ENCODE measurements at regions not wholly inside any gene's neighbourhood (a gene's known extent, or its start where the extent isn't known, plus 50 kb on each side); places are given as distances from the start of the nearest gene placed in this dataset.
"Not testable (repeated sequence)": the region's sequence is repeated elsewhere in the genome, so short reads cannot be mapped to it uniquely, and the experiment has no call there.

DNA sequence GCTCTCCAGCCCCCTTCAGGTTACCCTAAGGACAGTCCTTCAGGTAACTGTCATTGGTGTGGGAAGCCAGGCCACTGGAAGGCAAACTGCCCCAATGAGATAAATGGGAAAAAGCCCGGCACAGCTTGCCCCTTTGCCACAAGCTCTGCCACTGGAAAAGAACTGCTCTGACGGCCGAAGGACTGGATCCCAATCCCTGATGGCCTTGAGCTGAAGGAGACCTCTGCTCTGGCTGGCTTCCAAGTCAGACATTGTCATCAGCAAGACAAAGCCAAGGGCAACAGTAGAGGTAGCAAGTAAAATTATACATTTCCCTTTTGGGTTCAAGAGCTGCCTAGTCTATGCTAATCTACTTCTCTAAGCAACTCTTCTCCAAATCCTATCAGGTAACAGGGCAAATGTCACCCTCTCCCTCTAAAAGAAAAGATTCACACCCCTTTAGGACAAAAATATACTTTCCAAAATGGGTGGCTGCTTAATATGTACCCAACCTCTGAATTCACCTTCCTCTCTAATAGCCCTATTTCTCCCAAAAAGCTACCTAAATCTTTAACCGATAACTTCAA lies 145.8 kb downstream of the ADSS2 start:
- 93% methylated on average over 4 of the region's 4 CpGs for WGBS
- no peak for DNase-seq (ENCODE audit: low spot score)
- intact Hi-C loops (cut with DNase I): loop anchor here (10.0 kb wide), 1 partner anchor 139 kb away; no protein-coding TSS in a partner anchor

DNA sequence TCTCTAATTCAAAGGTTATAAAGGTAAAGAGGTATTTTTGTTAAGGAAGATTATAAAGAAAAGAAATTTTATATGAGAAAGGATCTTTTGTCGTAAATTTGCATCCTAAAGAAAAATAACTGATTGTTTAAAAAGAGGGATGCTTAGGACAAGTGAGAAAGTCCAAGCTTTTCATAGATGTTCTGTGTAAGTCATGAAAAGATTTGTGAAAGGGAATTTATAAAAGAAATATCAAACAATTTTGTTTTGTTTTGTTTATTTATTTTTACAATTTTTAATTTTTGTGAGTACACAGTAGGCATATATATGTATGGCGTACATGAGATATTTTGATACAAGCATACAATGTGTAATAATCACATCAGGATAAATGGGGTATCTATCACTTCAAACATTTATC lies 145.2 kb downstream of the ADSS2 start:
- TF ChIP-seq POLR2AphosphoS5 (IDR thresholded peaks at IDR 0.05): no peak
- TF ChIP-seq POLR2A (IDR thresholded peaks at IDR 0.05): no peak
- TF ChIP-seq, protein P1, sequence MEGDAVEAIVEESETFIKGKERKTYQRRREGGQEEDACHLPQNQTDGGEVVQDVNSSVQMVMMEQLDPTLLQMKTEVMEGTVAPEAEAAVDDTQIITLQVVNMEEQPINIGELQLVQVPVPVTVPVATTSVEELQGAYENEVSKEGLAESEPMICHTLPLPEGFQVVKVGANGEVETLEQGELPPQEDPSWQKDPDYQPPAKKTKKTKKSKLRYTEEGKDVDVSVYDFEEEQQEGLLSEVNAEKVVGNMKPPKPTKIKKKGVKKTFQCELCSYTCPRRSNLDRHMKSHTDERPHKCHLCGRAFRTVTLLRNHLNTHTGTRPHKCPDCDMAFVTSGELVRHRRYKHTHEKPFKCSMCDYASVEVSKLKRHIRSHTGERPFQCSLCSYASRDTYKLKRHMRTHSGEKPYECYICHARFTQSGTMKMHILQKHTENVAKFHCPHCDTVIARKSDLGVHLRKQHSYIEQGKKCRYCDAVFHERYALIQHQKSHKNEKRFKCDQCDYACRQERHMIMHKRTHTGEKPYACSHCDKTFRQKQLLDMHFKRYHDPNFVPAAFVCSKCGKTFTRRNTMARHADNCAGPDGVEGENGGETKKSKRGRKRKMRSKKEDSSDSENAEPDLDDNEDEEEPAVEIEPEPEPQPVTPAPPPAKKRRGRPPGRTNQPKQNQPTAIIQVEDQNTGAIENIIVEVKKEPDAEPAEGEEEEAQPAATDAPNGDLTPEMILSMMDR (IDR thresholded peaks at IDR 0.05): no peak
- no peaks in the 10 kb centered on the region for H3K36me3 ChIP-seq
- H3K27me3 ChIP-seq (replicated peaks; ENCODE audit: insufficient read depth): no peaks in the 10 kb centered on the region
- DNase-seq (ENCODE audit: low spot score): no peak
- H3K4me3 ChIP-seq: no peak overlapping the region
- no peaks in the 10 kb centered on the region for H3K9me3 ChIP-seq
- 96% methylated on average over 2 of the region's 2 CpGs for WGBS
- intact Hi-C loops (cut with DNase I): loop anchor here (10.0 kb wide), 1 partner anchor 138 kb away; no protein-coding TSS in a partner anchor
- H3K4me1 ChIP-seq (replicated peaks): no peaks in the 10 kb centered on the region
- H3K27ac ChIP-seq: no peak overlapping the region

More for the DNA sequence above, 145.8 kb downstream of the ADSS2 start:
- H3K27ac ChIP-seq: no peak overlapping the region
- no peaks in the 10 kb centered on the region for H3K9me3 ChIP-seq
- H3K36me3 ChIP-seq: no peaks in the 10 kb centered on the region
- no peaks in the 10 kb centered on the region for H3K27me3 ChIP-seq (replicated peaks; ENCODE audit: insufficient read depth)
- no peaks in the 10 kb centered on the region for H3K4me1 ChIP-seq (replicated peaks)
- no peak for TF ChIP-seq POLR2A (IDR thresholded peaks at IDR 0.05)
- H3K4me3 ChIP-seq: no peak overlapping the region

DNA sequence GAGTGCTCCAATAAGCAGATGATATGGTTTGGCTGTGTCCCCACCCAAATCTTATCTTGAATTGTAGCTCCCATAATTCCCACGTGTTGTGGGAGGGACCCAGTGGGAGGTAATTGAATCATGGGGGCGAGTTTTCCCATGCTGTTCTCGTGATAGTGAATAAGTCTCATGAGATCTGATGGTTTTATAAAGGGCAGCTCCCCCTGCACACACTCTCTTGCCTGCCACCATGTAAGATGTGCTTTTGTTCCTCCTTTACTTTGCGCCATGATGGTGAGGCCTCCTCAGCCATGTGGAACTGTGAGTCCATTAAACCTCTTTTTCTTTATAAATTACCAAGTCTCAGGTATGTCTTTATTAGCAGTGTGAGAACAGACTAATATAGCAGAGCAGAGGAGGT lies 142.5 kb downstream of the ADSS2 start:
- H3K9me3 ChIP-seq; H3K27ac ChIP-seq; H3K27me3 ChIP-seq (replicated peaks; ENCODE audit: insufficient read depth); H3K36me3 ChIP-seq; DNase-seq (ENCODE audit: low spot score); H3K4me1 ChIP-seq (replicated peaks); H3K4me3 ChIP-seq: not testable (repeated sequence)
- 91% methylated on average over 4 of the region's 4 CpGs for WGBS
- intact Hi-C loops (cut with DNase I): loop anchor here (10.0 kb wide), 1 partner anchor 136 kb away; no protein-coding TSS in a partner anchor

DNA sequence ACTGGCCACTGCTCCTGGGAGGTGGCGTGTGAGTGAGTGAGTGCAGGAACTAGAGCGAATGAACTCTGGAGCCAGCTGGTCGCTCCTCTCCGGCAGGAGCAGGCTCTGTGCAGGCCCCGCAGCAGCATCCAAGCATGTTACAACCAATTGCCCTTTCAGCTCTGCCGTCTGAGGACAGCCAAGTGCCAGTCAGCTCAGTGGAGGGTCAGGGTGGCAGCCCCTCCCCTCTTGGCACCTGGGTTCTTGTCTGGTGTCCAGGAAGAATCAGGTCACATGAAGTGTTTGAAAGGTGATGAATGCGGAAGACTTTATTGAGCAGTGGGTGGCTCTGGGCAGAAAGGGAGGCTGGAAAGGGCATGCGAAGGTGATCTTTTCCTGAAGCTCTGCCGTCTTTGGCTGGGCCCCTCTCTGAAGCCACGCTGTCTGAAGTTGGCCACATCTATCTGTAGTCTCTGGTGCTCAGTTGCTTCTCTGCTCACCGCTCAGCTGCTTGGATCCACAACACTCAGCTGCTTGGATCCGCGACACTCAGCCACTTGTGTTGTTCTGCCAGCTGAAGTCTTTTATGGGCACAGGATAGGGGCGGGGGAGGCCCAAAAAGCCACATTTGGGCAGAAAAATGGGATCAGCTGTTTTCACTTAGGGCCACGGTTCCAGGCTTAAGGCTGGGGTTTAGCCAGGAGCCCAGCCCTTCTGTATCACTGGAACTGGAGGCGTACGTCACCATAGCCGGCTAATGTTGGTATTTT lies 139.8 kb downstream of the ADSS2 start:
- Histone ChIP-seq H3K4me3 (no peak overlapping the region), H3K36me3 (no peaks in the 10 kb centered on the region), H3K4me1 (replicated peaks) (no peaks in the 10 kb centered on the region), H3K27ac (peak overlapping the region; percentile 4 to 47), H3K27me3 (replicated peaks; ENCODE audit: insufficient read depth) (no peaks in the 10 kb centered on the region), H3K9me3 (no peaks in the 10 kb centered on the region)
- intact Hi-C loops (cut with DNase I): no loop called here
- TF ChIP-seq, protein P1 (IDR thresholded peaks at IDR 0.05): no peak
- WGBS: 65% methylated on average over 18 of the region's 18 CpGs
- no peak for DNase-seq (ENCODE audit: low spot score)

DNA sequence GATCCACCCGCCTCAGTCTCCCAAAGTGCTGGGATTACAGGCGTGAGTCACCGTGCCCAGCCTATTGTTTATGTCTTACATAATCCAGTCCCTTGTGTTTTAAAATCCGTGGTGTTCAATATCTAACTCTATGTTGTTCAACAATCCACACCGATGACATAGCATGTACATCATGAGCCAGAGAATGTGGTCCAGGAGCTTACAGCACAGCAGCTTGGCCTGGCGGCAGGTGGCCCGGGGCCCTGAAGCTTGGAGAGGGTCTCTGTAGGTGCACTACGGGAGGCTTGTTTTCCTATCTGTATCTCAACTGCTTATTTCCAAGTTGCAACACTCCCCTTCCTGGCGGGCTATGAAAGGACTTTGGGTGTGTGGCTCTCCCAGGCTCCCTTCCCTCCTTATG lies 138.4 kb downstream of the ADSS2 start:
- no peaks in the 10 kb centered on the region for H3K27me3 ChIP-seq (replicated peaks; ENCODE audit: insufficient read depth)

More for the DNA sequence above, 138.4 kb downstream of the ADSS2 start:
- WGBS: 96% methylated on average over 9 of the region's 9 CpGs
- no peaks in the 10 kb centered on the region for H3K9me3 ChIP-seq
- TF ChIP-seq POLR2AphosphoS5 (IDR thresholded peaks at IDR 0.05) (no peak), POLR2A (IDR thresholded peaks at IDR 0.05) (no peak)
- TF ChIP-seq, protein P1 (IDR thresholded peaks at IDR 0.05): no peak
- intact Hi-C loops (cut with DNase I): no loop called here
- no peaks in the 10 kb centered on the region for H3K4me1 ChIP-seq (replicated peaks)
- no peak for DNase-seq (ENCODE audit: low spot score)
- no peak overlapping the region for H3K4me3 ChIP-seq
- no peaks in the 10 kb centered on the region for H3K36me3 ChIP-seq
- H3K27ac ChIP-seq: no peak overlapping the region

Measured in prostate gland (tissue), 2 donors.